Body of pancreas (tissue), 4 donors: ENCODE measurements at regions not wholly inside any gene's neighbourhood (a gene's known extent, or its start where the extent isn't known, plus 50 kb on each side); places are given as distances from the start of the nearest gene placed in this dataset.

Source experiments
- CTCF ChIP-seq, 7 experiments: fragments of 450-650 bp in 4 of 7; fragments of 200-600 bp in 3 of 7; sonication (generic) in 3 of 7; IDR thresholded peaks; one replicate each; pipeline ENCODE4 v1.5.1; 2016 to 2019; ENCODE audit warnings: antibody characterized with exemption in 7 of 7
- POLR2A ChIP-seq, 3 donors: fragments of 450-650 bp; IDR thresholded peaks; one replicate each; pipeline ENCODE4 v1.6.1; 2016; ENCODE audit warnings: antibody characterized with exemption in 3 of 3, mild to moderate bottlenecking in 2 of 3

DNA sequence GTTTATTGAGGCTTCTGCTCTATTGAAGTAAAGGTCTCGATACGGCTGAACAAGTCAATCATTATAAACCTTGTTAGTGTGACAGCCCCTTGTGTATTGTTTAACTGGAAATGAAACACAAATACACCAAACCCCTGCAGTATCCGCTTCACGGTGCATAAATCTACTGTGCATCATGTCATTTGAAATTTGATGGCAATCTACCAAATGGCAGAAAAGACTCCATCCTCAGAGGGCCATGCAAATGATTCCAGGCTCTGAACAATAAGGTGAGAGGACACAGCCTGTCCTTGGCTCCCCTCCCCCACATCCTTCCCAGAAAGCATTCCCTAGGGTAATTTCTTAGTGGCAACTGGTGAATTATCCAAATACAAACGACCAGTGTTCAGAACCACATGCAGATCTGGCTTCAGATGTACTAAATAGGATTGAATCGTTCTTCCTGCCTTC, 80.6 kb downstream of the ADCYAP1 start:
- no peak for TF ChIP-seq POLR2A (IDR thresholded peaks at IDR 0.05)
- TF ChIP-seq CTCF (IDR thresholded peaks at IDR 0.05) = no peak
